Left hindlimb (tissue), 1 donor: ENCODE measurements at regions not wholly inside any gene's neighbourhood (a gene's known extent, or its start where the extent isn't known, plus 50 kb on each side); places are given as distances from the start of the nearest gene placed in this dataset.
"Not testable (repeated sequence)": the region's sequence is repeated elsewhere in the genome, so short reads cannot be mapped to it uniquely, and the experiment has no call there.

Experiments
- DNase-seq: peaks from one replicate; pipeline ENCODE4 v3.0.0-alpha.2; 2018

DNA sequence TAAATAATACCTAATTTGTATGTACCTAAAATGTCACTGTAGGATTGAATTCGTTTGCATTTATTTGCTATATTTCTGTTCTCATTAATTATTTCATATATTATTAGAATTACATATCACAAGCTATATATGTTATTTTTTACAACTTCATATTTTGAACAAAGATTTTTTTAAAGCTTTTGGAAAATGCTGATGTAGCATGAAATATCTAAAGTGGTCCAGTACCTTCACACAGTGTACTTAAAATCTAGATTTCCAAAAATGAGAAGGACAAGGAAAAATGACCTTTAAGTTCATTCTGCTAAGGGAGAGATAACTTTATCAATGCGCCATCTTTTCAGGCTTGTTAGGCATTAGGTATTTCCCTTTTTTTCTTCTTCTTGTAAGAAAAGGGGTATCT, 71.8 kb downstream of the LARP7 start:
- no peak for DNase-seq

DNA sequence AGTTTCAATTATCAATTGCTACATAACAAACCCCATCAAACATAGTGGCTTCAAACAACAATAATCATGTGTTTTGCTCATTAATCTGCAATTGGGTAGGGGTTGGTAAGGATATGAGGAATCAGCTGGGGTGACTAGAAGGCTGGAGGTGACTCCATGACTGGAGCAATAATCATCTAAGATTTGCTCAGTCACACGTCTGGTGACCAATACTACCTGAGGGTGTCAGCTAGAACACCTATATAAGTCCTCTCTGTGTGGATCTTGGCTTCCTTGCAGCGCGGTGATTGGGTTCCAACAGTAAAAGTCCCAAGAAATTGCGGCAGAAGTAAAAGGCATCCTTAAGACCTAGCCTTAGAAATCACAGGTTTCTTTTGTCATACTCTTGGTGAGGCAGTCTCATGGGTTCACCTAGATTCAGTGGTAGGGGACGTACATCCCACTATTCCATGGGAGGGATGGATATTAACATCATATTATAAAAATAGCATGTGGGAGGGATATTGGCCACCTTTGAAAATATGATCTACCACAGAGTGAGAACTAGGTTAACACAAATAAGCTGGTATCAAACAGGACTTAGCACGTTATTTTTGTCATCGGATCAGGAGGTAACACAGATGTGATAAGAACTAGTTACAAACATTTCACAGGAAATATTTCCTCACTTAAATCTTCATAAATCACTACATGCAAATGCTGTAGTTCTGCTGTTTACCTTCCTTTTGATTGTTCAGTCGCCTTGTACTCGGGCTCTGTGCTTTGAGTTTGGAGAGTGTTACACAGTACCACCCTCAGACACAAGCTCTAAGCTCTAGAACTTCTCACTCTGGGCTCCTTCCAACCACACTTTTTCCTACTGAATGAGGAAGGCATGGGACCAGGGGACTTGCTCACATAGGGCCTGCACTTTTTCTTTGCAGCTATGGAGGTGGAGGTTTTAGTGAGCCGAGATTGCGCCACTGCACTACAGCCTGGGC, 78.3 kb downstream of the LARP7 start:
- DNase-seq = no peak

DNA sequence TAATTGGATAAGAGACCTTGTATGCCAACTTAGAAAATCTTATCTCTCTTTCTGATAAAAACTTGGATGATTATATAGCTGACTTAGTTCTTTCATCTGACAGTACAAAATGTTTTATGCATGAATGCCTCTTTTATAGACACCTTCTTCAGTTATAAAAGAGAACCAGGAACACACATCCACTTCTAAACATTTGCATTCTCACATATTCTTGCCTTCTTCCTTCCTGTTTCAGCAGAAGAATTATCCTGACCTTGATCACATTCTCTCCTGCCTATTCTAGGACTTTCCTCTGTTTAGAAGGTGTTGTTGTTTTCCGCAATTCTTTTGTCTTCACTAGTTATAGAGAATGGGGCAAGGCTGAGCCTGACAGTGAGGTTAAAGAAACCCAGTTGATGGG, 80.9 kb downstream of the LARP7 start:
- DNase-seq = no peak

DNA sequence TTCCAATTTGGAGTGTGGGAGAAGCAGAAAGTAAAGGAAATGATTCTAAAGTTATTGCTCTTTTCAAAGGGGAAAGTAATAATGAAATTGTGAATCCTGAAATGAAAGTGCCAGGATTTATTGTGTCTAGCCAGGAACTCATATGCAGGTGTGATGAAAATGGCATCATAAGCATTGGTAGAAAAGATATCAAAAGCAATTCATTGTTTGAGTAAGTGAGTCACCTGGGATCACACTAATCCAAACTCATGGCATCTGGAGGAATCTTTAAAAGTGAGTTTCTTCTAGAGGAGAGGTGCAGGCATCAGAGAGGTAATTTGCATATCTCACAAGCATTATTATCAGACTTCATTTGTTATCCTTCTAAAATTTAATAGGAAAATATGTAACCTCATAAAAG, 84.7 kb downstream of the LARP7 start:
- DNase-seq = no peak

DNA sequence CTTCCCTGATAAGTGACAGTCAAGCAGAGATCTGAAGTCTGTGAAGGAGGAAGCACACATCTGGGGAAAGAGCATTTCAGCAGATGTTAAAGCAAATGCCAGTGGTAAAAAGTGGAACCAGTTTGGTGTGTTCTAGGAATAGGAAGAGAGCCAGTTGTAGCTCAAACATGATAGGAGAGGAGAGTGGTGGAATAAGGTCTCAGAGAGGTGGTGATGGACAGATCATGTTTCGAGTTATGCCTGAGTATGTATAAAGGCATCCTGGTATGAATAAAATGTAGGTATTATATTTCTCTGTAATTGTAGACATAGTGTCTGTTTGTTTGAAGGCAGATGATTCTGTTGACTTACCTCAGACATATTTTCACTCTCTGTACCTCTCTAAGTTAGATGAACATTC, 89.1 kb downstream of the LARP7 start:
- no peak for DNase-seq

DNA sequence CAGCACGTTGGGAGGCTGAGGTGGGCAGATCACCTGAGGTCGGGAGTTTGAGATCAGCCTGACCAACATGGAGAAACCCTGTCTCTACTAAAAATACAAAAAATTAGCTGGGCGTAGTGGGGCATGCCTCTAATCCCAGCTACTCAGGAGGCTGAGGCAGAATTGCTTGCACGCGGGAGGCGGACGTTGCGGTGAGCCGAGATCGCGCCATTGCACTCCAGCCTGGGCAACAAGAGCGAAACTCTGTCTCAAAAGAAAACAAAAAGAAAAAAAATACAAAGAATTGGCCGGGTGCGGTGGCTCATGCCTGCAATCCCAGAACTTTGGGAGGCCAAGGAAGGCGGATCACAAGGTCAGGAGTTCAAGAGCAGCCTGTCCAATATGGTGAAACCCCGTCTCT, 90.8 kb downstream of the LARP7 start:
- not testable (repeated sequence) for DNase-seq

DNA sequence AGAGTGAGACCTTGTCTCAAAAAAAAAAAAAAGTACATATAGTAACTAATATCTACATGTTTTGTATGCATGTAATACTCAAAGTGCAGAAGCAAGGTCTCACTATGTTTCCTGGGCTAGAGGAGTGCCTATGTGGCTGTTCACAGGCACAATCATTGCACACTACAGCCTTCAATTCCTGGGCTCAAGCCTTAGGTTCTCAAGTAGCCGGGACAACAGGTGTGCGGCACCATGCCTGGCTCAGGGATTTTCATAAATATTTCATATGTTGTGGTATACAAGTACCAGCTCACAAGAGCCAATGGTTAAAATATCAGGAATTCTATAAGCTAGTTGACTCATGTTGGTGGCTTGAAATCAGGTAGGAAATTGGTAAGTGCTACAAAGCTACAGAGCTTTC, 94.8 kb downstream of the LARP7 start:
- DNase-seq = no peak

DNA sequence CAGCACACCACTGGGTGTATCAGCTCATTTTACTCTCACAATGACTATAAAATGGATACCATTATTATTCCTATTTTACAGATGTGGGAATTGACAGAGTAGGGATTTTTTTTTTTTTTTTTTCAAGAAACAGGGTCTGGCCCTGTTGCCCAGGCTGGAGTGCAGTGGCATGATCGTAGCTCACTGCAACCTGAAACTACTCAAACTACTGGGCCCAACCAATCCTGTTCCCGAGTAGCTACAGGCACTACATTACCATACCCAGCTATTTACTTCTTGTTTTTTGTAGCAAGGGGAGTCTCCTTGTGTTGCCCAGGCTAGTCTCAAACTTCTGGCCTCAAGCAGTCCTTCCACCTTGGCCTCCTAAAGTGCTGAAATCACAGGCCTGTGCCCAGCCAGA, 95.2 kb downstream of the LARP7 start:
- no peak for DNase-seq

DNA sequence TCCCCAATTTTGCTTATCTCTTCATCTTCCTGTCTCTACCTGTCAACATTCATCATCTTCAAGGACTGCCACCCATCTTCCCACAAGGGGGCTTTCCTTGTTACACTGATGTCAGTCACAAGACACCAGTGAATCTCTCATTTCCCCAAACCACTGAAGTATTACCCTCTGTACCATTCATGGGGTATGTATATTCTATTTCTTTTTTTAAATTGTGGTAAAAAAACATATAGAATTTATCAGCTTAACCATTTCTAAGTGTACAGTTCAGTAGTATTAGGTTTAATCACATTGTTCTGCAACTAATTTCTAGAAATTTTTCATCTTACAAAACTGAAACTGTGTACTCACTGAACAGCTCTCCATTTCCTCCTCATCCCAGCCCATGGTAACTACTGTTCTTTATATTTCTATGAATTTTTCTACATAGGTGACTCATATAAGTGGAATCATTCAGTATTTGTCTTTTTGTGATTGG, 98.6 kb downstream of the LARP7 start:
- DNase-seq = no peak

DNA sequence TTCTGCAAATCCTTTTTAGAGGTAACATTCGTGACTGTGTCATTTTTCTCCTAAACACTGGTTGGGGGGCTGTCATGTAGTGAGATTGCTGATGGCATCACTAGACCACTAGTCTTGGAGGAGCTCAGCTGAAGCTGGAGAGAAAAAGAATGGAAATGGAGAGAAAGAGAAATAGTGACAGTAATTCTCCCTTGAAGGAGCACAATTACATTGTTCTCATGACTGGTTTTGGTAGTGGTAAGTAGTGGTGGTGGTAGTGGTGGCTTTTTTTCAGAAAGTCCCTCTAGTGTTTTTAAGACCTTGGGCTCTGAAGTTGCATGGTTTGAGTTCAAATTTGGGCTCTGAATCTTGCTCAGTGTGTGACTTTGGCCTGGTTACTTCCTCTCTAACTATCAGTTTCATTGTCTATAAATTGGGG, 99.8 kb downstream of the LARP7 start:
- DNase-seq = no peak

DNA sequence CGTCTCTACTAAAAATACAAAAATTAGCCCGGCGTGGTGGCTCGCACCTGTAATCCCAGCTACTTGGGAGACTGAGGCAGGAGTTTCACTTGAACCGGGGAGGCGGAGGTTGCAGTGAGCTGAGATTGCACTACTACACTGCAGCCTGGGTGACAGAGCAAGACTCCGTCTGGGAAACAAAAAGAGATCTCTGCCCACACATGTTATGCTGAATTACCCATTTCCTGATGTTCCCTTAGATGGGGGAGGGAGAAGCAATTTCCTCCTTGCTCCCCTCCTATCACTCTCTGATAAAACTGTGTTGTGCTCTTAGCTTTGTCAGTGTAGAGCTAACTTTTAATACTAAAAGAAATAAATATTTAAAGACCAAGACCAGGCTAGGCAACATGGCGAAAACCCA, 102.5 kb downstream of the LARP7 start:
- DNase-seq = no peak

DNA sequence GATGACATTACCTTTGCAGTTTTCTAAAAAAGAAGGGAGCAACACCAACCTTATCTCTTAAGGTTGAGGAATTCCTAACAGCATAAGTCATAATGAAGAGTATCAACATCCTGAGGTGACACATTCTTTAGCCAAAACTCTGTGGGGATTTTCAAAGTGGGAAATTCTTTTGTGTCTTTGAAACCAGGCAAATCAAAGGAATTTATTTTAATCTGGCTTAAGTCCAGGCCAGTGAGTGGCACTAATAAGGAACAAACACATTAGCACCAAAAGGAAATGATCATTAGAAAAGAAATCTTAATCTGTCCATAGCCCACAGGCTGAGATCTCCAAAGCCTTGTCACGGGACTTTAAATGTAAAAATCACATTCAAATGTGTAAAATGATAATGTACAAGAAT, 110.1 kb downstream of the LARP7 start:
- no peak for DNase-seq

DNA sequence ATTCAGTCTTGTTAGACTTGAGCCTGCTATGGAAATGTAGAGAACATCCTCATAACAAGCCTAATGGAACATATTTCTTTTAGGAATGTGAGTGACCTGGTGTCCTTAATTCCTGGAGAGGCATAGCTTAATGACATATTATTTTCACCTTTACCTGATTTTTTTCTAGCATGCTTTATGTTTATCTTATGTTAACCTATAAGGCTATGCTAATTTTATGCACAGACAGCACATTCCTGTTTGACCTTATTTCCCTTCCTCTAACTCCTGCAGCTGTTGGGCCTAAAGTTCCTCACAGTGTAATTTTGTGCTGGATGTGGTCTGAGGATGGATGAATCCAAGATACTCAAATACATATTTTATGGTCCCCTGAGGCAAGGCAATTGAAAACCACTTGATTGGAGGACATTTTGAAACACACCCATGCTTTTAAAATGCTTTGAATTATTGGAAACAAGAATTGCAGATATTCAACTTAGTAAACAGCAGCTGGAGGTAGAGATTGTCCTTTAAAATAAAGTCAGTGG, 111.5 kb downstream of the LARP7 start:
- DNase-seq = no peak

DNA sequence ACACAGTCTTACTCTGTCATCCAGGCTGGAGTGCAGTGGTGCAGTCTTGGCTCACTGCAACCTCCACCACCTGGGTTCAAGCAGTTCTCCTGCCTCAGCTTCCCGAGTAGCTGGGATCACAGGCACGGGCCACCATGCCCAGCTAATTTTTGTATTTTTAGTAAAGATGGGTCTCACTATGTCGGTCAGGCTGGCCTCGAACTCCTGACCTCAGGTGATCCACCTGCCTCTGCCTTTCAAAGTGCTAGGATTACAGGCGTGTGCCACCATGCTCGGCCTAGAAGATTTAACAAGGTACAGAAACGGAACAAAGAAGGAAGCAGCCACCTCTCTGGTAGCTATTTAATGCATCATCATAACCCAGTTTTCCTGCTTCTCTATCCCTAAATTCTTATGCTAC, 113.8 kb downstream of the LARP7 start:
- not testable (repeated sequence) for DNase-seq

DNA sequence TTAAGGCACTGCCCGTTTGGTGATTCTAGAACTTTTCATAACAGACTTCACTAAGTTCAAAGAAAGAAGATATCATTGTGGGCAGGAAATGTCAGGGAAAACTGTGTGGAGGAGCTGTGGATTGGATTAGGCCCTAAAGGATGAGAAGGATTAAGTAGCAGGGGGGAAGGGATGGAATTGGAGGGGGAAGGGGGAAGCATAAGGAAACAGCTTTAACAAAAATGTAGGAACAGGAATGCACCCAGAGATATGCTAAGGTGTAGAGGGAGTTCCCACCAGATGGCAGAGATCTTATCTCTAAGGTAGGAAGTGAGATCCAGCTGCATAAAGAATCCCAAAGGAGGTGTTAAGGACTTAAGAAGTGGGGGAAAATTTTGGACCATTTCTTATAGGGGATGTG, 114.5 kb downstream of the LARP7 start:
- no peak for DNase-seq

DNA sequence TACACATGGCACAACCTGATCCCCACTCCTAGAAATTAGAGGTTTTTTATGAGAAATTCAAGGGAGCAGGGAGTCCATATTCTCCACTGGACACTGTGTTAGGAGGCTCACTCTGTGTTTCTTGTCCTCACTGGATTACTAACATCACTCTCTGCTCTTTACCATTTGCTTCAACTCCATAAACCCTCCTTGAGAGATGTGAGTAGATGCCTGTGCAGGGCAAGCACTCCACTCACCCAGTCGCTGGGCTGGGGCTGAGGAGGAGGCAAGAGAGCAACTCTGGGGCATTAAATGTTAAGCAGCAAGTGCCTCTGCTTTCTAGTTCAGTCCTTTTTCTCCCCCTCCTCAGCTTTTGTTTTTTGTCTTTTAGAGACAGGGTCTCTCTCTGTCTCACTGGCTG, 115.1 kb downstream of the LARP7 start:
- DNase-seq = no peak

DNA sequence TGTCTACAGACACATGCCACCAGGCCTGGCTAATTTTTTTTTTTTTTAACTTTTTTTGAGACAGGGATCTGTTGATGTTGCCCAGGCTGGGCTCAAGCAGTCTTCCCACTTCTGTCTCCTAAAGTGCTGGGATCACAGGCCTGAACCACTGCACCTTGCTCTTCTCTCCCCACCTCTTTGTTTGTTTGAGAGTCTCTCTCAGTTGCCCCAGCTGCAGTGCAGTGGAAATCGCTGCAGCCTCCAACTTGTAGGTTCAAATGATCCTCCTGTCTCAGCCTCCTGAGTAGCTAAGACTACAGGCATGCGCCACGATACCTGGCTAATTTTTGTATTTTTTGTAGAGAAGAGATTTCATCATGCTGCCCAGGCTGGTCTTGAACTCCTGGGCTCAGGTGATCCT, 115.6 kb downstream of the LARP7 start:
- DNase-seq = no peak

DNA sequence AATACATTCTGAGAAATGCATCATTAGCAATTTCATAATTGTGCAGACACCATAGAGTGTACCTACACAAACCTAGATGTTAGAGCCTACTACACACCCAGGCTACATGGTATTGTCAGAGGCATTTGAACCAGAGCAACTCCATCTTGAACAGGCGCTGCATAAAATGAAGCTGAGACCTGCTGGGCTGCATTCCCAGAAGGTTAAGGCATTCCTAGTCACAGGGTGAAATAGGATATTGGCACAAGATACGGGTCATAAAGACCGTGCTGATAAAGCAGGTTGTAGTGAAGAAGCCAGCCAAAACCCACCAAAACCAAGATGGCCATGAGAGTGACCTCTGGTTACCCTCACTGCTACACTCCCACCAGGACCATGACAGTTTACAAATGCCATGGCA, 116.4 kb downstream of the LARP7 start:
- DNase-seq = no peak

DNA sequence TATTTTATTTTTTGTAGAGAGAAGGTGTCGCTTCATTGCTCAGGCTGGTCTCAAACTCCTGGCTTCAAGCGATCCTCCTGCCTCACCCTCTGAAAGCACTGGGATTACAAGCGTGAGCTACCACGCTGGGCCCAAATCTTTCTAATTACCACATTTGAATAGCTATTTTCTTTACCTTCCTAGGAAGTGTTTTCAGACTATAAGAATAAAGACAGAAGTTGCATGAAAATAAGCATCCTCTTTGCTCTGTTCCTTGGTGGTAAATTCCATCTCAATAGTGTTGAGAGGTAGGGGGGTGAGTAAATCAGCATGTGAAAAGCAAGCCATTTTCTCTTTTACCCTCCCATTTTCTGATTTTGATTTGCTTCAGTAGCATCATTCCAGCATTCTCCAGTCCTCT, 122.4 kb downstream of the LARP7 start:
- no peak for DNase-seq

DNA sequence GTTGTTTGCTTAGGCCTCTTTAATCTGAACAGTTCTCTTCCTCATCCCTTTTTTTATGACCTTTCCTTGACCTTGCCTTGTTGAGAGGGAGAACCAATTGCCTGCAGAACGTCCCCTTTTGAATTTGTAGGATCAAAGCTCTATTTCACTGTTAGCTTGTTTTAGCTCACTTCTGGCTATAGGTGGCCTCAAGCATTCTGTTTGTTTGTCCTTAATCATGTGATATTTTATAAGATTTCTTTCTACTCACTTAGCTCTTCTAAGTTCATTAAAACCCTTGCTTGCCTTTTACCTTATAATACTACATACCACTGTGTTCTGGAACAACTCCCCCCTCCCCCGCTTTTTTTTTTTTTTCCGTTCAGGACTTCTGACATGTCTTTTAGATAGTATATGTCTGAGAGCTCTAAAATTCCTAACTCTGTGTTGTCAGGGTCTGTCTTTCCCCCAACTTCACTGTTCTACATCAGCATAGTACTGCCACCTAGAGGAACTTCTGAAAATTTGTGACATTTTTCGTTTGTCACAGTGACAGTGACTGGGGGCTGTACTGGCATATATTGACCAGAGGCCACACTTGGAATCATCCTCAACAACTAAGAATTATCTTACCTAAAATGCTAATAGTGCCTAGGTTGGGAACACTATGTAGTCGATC, 128.5 kb downstream of the LARP7 start:
- DNase-seq = no peak

DNA sequence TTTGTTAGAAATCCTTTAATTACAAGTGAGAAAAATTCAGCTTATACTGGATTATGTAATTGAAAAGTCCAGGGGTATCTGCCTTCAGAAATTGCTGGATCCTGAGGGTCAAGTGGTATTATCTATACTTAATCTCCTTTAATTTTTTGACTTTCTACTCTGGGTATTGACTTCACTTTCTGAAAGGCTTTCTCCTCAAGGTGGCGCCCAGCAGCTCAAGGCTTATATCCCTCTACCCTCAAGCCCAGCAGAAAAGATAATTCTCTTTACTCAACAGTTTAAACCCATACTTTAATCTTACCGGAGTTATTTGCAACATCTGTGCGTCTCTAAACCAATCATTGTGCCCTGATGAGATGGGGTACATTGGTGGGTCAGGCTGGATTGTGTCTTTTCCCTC, 129.5 kb downstream of the LARP7 start:
- no peak for DNase-seq

DNA sequence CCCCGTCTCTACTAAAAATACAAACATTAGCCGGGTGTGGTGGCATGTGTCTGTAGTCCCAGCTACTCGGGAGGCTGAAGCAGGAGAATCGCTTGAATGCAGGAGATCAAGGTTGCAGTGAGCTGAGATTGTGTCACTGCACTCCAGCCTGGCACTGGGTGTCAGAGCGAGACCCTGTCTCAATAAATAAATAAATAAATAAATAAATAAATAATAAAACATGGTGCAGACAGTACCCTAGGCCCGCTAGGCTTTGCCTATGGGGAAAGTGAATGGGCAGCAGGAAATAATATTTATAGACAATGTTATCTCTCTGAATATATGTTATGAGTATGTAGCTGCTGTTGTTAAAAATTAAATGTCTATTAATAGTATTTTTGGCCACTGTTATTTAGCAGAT, 130.4 kb downstream of the LARP7 start:
- DNase-seq = no peak

DNA sequence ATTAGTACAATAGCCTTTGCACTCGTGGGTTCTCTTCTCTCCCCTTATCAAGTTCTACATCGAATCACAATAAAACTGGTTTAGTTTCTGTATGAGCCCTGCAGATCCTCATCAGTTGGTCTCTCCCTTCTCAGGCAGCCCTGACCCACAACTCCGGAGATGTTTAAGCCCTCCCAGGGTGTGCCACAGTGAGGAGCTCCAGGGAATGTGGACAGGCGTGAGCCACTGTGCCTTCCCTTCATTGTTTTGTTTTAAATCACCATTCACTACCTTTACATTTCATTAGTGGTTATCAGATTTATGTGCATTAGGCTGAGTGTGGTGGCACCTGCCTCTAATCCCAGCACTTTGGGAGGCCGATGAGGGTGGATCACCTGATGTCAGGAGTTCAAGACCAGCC, 133.2 kb downstream of the LARP7 start:
- no peak for DNase-seq

DNA sequence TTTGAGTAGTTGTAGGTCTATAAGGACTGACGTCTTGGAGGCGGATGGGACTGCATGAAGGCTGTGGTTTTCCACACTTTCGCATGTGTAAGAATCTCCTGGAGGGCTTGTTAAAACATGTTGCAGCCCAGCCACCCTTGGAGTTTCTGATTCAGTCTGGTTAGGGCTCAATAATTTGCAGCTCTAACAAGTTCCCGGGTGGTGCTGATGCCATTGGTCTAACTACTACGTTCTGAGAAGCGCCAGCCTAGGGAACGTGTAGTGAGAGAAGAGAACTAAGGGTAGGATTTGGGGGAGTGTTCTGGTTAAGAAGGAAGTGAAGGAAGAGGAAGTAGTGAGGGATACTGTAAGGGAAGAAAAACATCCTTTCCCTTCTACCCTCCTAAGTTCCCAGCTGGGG, 138.9 kb downstream of the LARP7 start:
- DNase-seq = no peak
